GM23338 (cell line): ENCODE measurements at regions not wholly inside any gene's neighbourhood (a gene's known extent, or its start where the extent isn't known, plus 50 kb on each side); places are given as distances from the start of the nearest gene placed in this dataset.

Experiments used
- ATAC-seq: fragments of 200-7000 bp; cut with Tn5 transposase; 3 replicates; pipeline ENCODE4 v1.9.1; 2020
- DNase-seq: peaks from one replicate; pipeline ENCODE4 v3.0.0-alpha.2; 2015; ENCODE audit warnings: low spot score
- H2AFZ ChIP-seq: fragments of 200-600 bp; sonication (generic); 2 replicates; pipeline ENCODE4 v1.8.0; 2016; ENCODE audit warnings: antibody characterized with exemption, mild to moderate bottlenecking, moderate library complexity
- H3F3A ChIP-seq: fragments of 200-600 bp; sonication (generic); replicated peaks from 2 replicates; pipeline ENCODE4 v1.8.0; 2017; ENCODE audit warnings: antibody characterized with exemption, mixed run types, low read depth
- H3K27ac ChIP-seq: fragments of 200-600 bp; sonication (generic); 2 replicates; pipeline ENCODE4 v1.6.1; 2016; ENCODE audit warnings: low read depth
- H3K27me3 ChIP-seq: fragments of 200-600 bp; sonication (generic); 2 replicates; pipeline ENCODE4 v1.8.0; 2016; ENCODE audit warnings: mild to moderate bottlenecking, mixed run types, moderate library complexity; ENCODE audit not compliant: insufficient read depth
- H3K36me3 ChIP-seq: fragments of 200-600 bp; sonication (generic); 2 replicates; pipeline ENCODE4 v1.8.0; 2016; ENCODE audit warnings: mild to moderate bottlenecking; ENCODE audit not compliant: insufficient read depth
- H3K4me1 ChIP-seq: fragments of 200-600 bp; sonication (generic); 2 replicates; pipeline ENCODE4 v1.8.0; 2016; ENCODE audit warnings: mild to moderate bottlenecking, moderate library complexity; ENCODE audit not compliant: insufficient read depth
- H3K4me2 ChIP-seq: fragments of 200-600 bp; sonication (generic); 2 replicates; pipeline ENCODE4 v1.7.1; 2017; ENCODE audit warnings: mixed run types
- H3K4me3 ChIP-seq: fragments of 200-600 bp; sonication (generic); 2 replicates; pipeline ENCODE4 v1.6.1; 2016; ENCODE audit warnings: mixed run types
- H3K79me2 ChIP-seq: fragments of 200-600 bp; sonication (generic); replicated peaks from 2 replicates; pipeline ENCODE4 v1.8.0; 2017; ENCODE audit warnings: mild to moderate bottlenecking; ENCODE audit not compliant: insufficient read depth
- H3K9me2 ChIP-seq: fragments of 200-600 bp; sonication (generic); 2 replicates; pipeline ENCODE4 v1.8.0; 2017; ENCODE audit not compliant: insufficient read depth
- H4K20me1 ChIP-seq: fragments of 200-600 bp; sonication (generic); replicated peaks from 2 replicates; pipeline ENCODE4 v1.8.0; 2017; ENCODE audit warnings: mild to moderate bottlenecking; ENCODE audit not compliant: insufficient read depth
- H3K27ac Mint-ChIP-seq: 2 replicates; pipeline ENCODE4 v1.8.0; 2020; ENCODE audit warnings: inconsistent platforms, mild to moderate bottlenecking, moderate library complexity, mixed read lengths
- H3K27me3 Mint-ChIP-seq: 3 replicates; pipeline ENCODE4 v1.8.0; 2022; ENCODE audit warnings: low read depth, mild to moderate bottlenecking, moderate library complexity, mixed read lengths, inconsistent platforms; ENCODE audit not compliant: insufficient read depth, poor library complexity
- H3K36me3 Mint-ChIP-seq: 3 replicates; pipeline ENCODE4 v1.8.0; 2021; ENCODE audit warnings: low read depth, mild to moderate bottlenecking, inconsistent platforms, moderate library complexity, mixed read lengths
- H3K4me1 Mint-ChIP-seq: 3 replicates; pipeline ENCODE4 v1.8.0; 2020; ENCODE audit warnings: mild to moderate bottlenecking, inconsistent platforms, mixed read lengths
- H3K4me3 Mint-ChIP-seq: 3 replicates; pipeline ENCODE4 v1.8.0; 2021; ENCODE audit warnings: moderate library complexity, mild to moderate bottlenecking, inconsistent platforms, mixed read lengths
- H3K9me3 Mint-ChIP-seq: 3 replicates; pipeline ENCODE4 v1.8.0; 2020; ENCODE audit warnings: moderate library complexity, mild to moderate bottlenecking, inconsistent platforms, mixed read lengths
- CREB1 ChIP-seq: fragments of 250-450 bp; sonication (Bioruptor Pico); IDR thresholded peaks from 2 replicates; pipeline ENCODE4 v1.5.0; 2020; ENCODE audit warnings: low read depth, mild to moderate bottlenecking, moderate library complexity
- EZH2 ChIP-seq: fragments of 200-600 bp; sonication (generic); IDR thresholded peaks from one replicate; pipeline ENCODE4 v1.8.0; 2017; ENCODE audit warnings: antibody characterized with exemption, mild to moderate bottlenecking, low read depth; ENCODE audit not compliant: unreplicated experiment
- EZH2phosphoT487 ChIP-seq: fragments of 200-600 bp; sonication (generic); IDR thresholded peaks from one replicate; pipeline ENCODE4 v1.8.1; 2018; ENCODE audit warnings: antibody characterized with exemption; ENCODE audit not compliant: unreplicated experiment
- JUNB ChIP-seq: IDR thresholded peaks from one replicate; pipeline ENCODE4 v1.6.1; 2016; ENCODE audit warnings: antibody characterized with exemption; ENCODE audit not compliant: unreplicated experiment
- POLR2AphosphoS5 ChIP-seq: IDR thresholded peaks from 2 replicates; pipeline ENCODE4 v1.6.1; 2016; ENCODE audit warnings: antibody characterized with exemption, low read depth
- STAT1 ChIP-seq: IDR thresholded peaks from one replicate; pipeline ENCODE4 v1.6.1; 2016; ENCODE audit warnings: antibody characterized with exemption; ENCODE audit not compliant: unreplicated experiment
- ZNF331 ChIP-seq: fragments of 250-450 bp; sonication (Bioruptor Pico); IDR thresholded peaks from 2 replicates; pipeline ENCODE4 v1.5.0; 2020; ENCODE audit warnings: low read depth, mild to moderate bottlenecking, moderate library complexity
- TF ChIP-seq, protein P1 (sequence below): IDR thresholded peaks from one replicate; pipeline ENCODE4 v1.6.1; 2018; ENCODE audit warnings: antibody characterized with exemption; ENCODE audit not compliant: unreplicated experiment
- TF ChIP-seq, protein P2 (sequence below): IDR thresholded peaks from 2 replicates; pipeline ENCODE4 v1.6.1; 2016; ENCODE audit warnings: antibody characterized with exemption
- TF ChIP-seq, protein P3 (sequence below): fragments of 250-450 bp; sonication (Bioruptor Pico); IDR thresholded peaks from 2 replicates; pipeline ENCODE4 v1.5.0; 2020; ENCODE audit warnings: mild to moderate bottlenecking, moderate library complexity

DNA sequence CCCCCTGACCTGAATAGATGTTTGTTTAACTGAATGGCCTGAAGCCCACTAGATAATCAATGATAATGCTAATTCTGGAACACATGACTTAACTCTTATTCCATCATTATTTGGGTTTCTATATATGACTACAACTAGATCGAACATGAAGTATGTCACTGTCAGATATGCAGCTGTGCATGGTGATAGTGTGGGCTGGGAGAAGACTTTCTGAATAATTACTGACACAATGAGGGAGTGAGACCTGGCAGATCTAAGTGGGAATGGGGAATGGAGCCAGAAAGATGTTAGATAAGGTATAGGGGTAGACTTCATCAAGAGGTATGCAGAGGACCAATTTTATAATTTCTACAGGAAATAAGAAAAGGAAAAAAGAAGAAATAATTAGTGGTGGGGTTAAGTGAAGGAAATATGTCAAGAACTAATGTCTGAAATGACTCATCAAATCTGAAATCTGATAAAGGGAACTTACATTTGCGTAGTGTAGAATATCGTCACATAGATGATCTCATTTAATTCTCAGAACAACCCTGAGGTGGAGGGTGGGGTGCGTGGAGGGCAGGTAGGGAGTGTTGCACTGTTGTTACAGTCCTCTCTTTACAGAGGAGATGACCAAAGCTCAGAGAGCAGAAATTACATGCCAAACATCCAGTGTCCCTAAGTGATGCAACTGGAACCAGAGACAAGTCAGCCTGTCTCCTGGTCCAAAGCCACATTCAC, 68.2 kb upstream of the EED start (continued):
- TF ChIP-seq, protein P1, sequence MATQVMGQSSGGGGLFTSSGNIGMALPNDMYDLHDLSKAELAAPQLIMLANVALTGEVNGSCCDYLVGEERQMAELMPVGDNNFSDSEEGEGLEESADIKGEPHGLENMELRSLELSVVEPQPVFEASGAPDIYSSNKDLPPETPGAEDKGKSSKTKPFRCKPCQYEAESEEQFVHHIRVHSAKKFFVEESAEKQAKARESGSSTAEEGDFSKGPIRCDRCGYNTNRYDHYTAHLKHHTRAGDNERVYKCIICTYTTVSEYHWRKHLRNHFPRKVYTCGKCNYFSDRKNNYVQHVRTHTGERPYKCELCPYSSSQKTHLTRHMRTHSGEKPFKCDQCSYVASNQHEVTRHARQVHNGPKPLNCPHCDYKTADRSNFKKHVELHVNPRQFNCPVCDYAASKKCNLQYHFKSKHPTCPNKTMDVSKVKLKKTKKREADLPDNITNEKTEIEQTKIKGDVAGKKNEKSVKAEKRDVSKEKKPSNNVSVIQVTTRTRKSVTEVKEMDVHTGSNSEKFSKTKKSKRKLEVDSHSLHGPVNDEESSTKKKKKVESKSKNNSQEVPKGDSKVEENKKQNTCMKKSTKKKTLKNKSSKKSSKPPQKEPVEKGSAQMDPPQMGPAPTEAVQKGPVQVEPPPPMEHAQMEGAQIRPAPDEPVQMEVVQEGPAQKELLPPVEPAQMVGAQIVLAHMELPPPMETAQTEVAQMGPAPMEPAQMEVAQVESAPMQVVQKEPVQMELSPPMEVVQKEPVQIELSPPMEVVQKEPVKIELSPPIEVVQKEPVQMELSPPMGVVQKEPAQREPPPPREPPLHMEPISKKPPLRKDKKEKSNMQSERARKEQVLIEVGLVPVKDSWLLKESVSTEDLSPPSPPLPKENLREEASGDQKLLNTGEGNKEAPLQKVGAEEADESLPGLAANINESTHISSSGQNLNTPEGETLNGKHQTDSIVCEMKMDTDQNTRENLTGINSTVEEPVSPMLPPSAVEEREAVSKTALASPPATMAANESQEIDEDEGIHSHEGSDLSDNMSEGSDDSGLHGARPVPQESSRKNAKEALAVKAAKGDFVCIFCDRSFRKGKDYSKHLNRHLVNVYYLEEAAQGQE = no peak
- TF ChIP-seq POLR2AphosphoS5 (no peak), ZNF331 (CRISPR knock-in tag) (no peak), JUNB (no peak), EZH2 (no peak), EZH2phosphoT487 (no peak)

DNA sequence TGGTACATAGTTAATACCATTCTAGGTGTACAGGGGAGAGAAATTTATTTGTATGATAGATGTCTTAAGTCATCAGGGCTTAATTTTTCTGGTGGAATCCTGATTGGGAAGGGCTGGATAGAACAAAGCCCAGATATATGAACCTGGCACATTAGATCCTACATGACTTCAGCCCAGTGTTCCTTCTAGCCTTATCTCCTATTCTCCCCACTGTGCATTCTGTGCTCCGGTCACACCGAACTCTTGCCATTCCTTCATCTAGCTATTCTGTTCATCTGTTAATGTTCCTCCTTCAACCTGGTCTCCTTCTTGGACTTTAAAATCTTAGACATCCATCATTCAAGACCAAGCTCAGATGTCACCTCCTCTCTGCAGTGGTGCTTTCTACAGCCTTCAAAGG, 68.9 kb upstream of the EED start:
- Mint-ChIP-seq H3K4me3 (no peak overlapping the region), H3K9me3 (no peaks in the 10 kb centered on the region), H3K4me1 (no peaks in the 10 kb centered on the region; the same call in 2 of the 3 replicates), H3K36me3 (no peaks in the 10 kb centered on the region), H3K27ac (no peak overlapping the region), H3K27me3 (no peaks in the 10 kb centered on the region)
- Histone ChIP-seq H3K36me3 (no peaks in the 10 kb centered on the region), H3K27ac (no peak overlapping the region), H3K27me3 (no peaks in the 10 kb centered on the region), H3K79me2 (no peaks in the 10 kb centered on the region), H4K20me1 (no peaks in the 10 kb centered on the region), H3K9me2 (no peaks in the 10 kb centered on the region), H3K4me3 (no peak overlapping the region), H3K4me2 (no peak overlapping the region), H2AFZ (no peak overlapping the region), H3F3A (no peaks in the 10 kb centered on the region), H3K4me1 (no peaks in the 10 kb centered on the region; the same call in 1 of the 2 replicates)
- DNase-seq = no peak
- TF ChIP-seq JUNB (no peak), ZNF331 (CRISPR knock-in tag) (no peak), POLR2AphosphoS5 (no peak), CREB1 (CRISPR knock-in tag) (no peak), STAT1 (no peak)
- TF ChIP-seq, protein P2, sequence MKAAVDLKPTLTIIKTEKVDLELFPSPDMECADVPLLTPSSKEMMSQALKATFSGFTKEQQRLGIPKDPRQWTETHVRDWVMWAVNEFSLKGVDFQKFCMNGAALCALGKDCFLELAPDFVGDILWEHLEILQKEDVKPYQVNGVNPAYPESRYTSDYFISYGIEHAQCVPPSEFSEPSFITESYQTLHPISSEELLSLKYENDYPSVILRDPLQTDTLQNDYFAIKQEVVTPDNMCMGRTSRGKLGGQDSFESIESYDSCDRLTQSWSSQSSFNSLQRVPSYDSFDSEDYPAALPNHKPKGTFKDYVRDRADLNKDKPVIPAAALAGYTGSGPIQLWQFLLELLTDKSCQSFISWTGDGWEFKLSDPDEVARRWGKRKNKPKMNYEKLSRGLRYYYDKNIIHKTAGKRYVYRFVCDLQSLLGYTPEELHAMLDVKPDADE = no peak
- TF ChIP-seq, protein P3, sequence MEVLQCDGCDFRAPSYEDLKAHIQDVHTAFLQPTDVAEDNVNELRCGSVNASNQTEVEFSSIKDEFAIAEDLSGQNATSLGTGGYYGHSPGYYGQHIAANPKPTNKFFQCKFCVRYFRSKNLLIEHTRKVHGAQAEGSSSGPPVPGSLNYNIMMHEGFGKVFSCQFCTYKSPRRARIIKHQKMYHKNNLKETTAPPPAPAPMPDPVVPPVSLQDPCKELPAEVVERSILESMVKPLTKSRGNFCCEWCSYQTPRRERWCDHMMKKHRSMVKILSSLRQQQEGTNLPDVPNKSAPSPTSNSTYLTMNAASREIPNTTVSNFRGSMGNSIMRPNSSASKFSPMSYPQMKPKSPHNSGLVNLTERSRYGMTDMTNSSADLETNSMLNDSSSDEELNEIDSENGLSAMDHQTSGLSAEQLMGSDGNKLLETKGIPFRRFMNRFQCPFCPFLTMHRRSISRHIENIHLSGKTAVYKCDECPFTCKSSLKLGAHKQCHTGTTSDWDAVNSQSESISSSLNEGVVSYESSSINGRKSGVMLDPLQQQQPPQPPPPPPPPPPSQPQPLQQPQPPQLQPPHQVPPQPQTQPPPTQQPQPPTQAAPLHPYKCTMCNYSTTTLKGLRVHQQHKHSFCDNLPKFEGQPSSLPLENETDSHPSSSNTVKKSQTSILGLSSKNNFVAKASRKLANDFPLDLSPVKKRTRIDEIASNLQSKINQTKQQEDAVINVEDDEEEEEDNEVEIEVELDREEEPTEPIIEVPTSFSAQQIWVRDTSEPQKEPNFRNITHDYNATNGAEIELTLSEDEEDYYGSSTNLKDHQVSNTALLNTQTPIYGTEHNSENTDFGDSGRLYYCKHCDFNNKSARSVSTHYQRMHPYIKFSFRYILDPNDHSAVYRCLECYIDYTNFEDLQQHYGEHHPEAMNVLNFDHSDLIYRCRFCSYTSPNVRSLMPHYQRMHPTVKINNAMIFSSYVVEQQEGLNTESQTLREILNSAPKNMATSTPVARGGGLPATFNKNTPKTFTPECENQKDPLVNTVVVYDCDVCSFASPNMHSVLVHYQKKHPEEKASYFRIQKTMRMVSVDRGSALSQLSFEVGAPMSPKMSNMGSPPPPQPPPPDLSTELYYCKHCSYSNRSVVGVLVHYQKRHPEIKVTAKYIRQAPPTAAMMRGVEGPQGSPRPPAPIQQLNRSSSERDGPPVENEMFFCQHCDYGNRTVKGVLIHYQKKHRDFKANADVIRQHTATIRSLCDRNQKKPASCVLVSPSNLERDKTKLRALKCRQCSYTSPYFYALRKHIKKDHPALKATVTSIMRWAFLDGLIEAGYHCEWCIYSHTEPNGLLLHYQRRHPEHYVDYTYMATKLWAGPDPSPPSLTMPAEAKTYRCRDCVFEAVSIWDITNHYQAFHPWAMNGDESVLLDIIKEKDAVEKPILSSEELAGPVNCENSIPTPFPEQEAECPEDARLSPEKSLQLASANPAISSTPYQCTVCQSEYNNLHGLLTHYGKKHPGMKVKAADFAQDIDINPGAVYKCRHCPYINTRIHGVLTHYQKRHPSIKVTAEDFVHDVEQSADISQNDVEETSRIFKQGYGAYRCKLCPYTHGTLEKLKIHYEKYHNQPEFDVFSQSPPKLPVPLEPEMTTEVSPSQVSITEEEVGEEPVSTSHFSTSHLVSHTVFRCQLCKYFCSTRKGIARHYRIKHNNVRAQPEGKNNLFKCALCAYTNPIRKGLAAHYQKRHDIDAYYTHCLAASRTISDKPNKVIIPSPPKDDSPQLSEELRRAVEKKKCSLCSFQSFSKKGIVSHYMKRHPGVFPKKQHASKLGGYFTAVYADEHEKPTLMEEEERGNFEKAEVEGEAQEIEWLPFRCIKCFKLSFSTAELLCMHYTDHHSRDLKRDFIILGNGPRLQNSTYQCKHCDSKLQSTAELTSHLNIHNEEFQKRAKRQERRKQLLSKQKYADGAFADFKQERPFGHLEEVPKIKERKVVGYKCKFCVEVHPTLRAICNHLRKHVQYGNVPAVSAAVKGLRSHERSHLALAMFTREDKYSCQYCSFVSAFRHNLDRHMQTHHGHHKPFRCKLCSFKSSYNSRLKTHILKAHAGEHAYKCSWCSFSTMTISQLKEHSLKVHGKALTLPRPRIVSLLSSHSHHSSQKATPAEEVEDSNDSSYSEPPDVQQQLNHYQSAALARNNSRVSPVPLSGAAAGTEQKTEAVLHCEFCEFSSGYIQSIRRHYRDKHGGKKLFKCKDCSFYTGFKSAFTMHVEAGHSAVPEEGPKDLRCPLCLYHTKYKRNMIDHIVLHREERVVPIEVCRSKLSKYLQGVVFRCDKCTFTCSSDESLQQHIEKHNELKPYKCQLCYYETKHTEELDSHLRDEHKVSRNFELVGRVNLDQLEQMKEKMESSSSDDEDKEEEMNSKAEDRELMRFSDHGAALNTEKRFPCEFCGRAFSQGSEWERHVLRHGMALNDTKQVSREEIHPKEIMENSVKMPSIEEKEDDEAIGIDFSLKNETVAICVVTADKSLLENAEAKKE = no peak
- no peak for ATAC-seq
